Activated T-cell treated with anti-CD3 and anti-CD28 coated beads for 4 hours (primary cell): ENCODE measurements at regions not wholly inside any gene's neighbourhood (a gene's known extent, or its start where the extent isn't known, plus 50 kb on each side); places are given as distances from the start of the nearest gene placed in this dataset.

ENCODE experiments used
- DNase-seq: peaks from one replicate; pipeline ENCODE4 v3.0.0-alpha.2; 2020

DNA sequence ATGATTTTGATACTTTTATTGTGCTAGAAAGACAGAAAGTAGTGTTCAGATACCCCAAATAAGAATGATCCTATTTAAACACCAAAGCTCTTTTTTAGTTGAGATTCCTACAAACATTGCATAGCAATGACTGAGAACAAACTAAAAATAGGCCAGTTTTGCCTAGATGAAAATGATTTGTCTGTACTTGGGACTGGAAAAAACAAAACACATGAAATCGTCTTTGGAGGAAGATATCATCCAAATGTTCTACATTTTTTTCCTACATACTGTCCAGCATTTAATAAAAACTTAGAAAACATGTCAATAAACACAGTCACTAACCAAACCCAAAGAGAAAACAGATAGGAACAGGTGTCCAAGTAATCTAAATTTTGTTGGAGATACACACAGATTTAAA, 111.6 kb upstream of the MEOX2 start:
- DNase-seq, result no peak

DNA sequence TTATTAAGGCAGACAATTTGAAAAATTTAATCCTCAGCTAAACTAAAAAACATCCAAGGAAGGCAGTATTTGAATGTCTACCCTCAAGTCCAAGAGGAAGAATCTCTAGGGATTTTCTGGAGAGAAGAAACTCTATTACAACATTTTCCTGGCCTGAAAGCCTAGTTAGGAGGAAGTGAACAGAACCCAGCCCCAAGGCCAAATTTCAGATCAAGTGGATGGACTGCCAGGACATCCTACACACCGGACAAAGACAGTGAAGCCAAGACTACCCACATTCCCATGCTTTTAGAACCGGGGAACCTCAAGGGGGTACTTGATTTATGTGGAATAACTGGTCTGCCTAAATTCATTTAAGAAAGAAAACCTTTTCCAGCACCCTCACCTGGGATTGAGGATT, 108.9 kb upstream of the MEOX2 start:
- DNase-seq, result no peak

DNA sequence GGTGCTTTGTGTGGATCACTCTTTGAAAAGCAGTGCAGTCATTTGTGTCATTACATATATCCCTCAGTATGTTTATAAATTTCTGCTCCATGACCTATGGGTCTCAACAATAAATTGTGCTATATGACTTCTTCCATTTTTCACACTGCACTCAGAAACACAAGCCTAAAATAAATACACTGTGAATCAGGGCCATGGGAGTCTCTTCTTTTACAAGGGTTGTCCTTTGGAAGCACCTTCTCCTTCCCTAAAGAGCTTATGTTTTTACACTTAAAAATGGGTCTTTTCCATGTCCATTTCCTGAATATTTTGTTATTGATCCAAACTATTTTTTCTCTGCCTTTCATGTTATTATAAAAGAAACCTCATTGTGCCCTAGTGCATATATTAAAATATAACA, 108.3 kb upstream of the MEOX2 start:
- no peak for DNase-seq

DNA sequence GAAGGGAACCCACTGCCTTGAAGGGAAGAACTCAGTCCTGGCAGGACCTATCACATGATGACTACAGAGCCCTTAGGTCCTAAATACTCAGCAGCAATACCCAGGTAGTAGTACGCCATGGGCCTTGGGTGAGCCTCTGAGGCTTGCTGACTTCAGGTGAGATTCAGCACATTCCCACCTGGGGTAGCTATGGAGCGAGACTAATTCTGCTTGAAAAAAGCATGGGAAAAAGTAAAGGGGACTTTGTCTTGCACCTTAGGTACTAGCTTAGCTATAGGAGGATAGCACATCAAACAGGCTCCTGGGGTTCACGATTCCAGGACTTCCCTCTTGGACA, 98.2 kb upstream of the MEOX2 start:
- no peak for DNase-seq

DNA sequence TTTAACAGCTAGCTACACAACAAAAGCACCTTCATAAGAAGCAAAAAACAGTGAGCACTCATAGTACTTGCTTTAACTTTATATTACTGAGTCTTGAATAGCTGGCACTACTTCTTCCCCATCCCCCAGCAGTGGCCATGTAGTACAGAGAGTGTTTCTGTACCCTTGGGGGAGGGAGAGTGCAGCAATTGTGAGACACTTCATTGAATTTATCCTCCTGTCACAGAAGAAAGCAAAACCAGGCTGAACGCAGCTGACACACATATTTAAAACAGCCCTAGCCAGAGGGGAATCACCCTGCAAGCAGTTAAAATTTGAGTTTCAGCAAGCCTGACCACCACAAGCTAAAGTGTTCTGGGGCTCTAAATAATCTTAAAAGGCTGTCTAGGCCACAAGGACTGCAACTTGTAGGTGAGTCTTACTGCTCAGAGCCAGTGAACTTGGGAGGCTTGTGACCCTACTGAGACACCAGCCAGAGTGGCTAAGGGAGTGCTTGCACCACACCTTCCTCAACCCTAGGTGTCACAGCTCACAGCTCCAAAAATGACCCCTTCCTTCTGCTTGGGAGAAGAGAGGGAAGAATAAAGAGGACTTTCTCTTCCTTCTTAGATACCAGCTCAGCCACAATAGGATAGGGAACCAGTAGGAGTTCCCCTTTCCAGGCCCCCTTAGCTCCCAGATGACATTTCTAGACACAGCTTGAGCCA, 97.7 kb upstream of the MEOX2 start:
- no peak for DNase-seq

DNA sequence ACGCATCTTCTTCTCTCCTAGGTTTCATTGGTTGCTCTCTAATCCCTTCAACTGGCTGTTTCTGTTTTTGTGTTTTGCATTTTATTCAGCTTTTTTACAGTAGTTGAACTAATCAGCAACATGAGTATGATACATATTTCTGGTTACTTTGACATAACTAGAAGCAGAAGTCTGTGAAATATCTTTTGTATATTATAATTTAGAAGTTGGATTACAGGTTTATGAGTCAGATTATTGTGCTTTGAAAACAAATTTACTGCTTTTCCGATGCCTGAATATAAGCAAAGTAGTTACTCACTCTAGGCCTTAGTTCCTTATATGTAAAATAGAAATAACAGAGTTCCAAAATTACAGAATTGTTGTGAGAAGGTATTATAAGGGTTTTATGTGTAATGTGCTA, 96.2 kb upstream of the MEOX2 start:
- DNase-seq, result no peak

DNA sequence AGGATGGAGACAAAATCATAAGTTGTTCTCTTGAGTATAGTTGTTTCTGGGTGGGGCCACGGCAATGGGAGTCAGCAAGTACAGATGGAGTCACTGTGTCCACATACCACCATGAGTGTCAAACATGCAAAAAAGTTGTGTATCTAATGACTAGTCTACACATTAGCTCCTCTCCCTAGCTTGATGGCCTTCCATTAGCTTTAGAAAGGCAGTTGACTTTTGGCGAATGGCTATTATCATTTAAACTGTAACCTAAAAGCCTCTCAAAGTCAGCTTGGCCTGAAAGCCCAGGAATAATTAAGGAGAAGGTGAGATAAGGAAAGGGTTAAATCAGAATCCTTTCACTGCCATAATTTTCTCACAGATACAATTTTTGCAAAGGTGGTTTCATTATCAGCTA, 95.5 kb upstream of the MEOX2 start:
- DNase-seq, result no peak

DNA sequence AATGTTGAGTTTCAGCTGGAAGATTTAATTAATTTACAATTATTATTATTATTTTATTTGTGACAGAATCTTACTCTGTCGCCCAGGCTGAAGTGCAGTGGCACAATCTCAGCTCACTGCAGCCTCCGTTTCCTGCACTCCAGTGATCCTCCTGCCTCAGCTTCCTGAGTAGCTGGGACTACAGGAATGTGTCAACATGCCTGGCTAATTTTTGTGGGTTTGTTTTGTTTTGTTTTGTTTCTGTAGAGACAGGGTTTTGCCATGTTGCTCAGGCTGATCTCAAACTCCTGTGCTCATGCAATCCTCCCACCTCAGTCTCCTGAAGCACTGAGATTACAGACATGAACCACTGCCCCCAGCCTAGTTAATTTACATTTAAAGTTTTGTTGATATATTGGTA, 93.8 kb upstream of the MEOX2 start:
- no peak for DNase-seq

DNA sequence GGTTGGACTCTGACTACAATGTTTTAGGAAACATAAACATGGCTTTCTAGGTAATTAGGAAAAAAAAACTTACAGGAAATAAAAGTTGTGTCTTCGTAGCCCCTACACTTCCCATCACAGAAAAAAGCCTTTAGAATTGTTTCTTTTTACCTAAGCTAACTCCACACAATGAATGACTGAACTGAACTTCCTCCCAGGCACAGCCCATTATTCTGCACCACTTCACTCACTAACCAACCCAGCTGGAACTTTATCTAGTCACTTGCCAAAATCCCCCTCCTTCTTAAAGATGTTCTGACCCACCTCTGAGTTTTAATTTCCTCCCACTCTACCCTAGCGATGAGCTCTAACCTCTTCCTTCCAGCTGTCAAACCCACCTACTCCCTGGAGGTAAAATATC, 91.7 kb upstream of the MEOX2 start:
- DNase-seq, result no peak

DNA sequence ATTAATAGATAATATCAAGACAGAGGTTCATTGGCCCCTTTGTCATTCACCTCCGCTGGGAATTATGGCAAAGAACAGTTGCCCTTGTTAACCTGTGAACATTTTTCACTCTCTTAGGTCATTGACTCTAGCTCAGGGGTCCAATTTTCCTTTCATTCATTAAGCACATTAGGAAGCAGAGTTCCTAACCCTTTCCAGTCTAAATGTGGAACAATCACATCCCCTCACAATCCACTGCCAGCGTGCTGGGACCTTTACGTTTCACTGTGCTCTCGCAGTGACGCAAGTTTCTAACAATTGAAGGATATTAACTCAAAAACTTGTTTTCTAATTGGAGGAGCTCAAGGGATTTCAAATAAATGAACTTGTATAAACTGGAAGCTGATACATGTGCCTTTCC, 79.3 kb upstream of the MEOX2 start:
- no peak for DNase-seq

DNA sequence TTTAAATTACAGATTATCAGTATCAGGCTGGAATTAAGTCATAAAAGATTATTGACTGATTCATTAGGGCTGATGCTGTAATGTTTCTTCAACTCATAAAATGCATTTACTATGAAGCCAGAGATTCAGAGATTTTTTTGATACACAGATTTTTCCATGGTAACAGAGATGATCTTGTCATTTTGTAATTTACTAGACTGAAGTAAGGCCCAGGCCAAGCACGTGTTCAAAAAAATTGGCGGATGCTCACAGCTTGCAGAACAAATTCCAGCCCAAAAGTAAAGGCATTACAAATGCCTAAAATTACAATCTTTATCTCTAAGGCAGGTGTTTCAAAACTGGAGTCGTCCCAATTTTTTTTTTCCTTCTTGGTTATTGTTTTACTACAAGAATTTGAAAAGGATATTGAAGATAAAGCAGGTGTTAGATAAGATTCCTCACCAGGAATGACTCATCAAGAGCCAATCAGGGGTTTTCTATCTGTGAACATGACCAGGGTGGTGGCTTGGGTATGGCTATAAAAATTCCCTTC, 78.4 kb upstream of the MEOX2 start:
- no peak for DNase-seq

DNA sequence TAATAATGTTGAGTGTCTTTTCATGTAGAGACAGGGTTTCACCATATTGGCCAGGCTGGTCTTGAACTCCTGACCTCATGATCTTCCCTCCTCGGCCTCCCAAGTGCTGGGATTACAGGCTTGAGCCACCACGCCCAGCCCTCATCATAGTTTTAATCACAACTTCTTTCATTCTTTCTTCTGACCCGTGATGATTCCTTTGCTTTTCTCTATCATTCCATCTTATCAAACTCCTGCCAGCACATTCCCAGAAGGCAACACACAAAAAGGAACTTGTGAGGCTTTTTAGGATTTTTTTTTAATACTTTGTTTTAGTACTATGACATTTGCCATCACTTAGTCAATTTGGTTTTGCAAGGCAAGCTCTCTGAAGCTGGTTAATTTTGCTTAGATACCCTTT, 77.5 kb upstream of the MEOX2 start:
- no peak for DNase-seq

DNA sequence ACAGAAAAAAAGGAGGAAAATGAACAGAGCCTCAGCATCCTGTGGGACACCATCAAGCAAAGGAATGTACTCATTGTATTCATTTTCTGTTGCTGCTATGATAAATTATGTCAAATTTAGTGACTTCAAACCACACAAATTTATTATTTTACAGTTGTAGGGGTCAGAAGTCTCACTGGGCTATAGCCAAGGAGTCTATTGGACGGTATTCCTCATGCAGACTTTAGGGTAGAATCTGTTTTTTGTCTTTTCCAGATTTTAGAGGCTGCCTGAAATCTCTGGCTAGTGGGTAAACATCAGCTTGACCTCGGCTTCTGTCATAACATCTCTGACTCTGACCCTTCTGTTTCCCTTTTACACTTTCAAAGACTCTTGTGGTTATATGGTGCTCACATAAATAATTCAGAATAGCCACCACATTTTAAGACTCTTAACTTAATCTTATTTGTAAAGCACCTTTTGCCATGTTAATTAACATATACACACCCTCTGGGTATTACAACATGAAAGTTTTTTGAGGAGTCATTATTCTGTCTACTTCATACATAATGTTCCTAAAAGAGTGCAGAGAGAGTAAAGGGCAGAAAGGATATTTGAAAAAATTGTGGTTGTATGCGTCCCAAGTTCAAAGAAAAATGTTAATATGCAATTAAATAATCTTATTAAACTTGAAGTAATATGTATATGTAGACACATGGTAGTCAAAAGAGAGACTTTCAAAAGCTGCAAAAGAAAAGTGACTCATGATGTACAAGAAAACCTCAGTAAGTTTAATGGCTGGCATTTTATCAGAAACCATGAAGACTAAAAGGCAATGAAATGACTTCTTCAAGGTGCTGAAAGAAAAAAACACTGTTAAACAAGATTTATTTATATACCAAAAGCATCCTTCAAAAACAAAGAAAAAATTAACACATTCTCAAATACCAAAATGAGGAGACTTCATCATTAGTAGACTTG, 70.8 kb upstream of the MEOX2 start:
- DNase-seq, result no peak

DNA sequence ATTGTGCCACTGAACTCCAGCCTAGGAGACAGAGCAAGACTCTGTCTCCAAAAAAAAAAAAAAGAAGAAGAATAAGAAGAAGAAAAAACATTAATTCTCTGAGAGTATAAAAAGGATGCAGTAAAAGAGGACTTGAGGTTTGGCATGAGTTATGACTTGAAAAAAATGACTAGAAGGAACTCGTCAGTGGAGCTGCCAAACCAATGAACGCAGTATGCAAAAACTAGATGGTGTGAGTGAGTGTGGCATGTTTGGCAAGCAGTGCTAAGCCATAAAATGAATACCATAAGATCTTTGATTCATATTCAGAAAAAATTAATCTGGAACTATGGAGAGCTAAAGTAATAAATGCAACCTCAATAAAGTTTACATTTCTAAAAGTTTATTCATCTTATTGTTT, 68.6 kb upstream of the MEOX2 start:
- no peak for DNase-seq

DNA sequence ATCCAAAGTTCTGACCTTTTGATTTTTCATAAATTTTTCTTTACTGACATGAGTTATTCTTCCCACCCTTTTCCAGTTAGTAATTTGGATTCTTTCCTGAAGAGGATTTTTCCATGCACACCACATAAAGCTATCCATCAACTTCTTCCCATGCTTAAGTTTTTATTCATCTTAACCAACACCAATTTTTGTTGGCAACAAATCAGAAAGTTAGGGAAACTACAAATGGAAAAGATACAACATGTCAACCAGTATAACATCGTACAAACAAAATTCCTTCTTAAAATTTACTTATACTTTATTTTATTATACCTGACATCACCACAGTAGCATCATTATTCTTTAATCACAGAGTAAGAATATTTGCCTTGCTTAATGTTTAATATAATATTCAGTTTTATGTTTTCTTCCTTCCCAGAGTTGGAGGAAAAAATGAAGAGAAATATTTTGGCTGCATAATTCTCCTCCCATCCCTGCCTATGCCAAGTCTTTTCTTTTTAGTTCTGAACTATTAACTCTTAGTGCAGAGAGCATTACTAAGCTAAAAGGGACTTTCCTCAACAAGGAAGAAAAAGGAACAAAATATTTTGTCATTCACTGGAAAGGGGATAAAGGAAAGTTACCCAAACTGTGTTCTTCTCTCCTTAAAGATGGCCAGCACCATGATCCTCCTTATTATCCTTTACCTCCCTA, 67.5 kb upstream of the MEOX2 start:
- DNase-seq, result no peak

DNA sequence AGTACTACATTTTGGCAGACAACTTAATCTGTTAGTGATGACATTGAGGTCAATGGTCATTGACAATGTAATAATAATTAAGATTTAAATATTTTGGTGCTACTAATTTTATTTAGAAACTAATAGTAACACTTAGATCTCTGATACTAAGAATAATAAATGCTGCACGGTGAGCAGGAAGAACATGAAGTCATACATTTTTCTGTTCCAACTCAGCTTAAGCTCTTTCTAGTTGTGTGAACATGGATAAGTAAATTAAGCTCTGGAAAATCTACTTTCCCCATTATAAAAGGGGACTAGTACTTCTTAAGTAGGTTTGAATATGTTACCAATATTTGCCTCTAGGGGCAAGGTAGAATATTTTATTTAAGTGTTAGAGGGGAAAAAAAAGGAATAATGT, 65.9 kb upstream of the MEOX2 start:
- DNase-seq, result no peak

DNA sequence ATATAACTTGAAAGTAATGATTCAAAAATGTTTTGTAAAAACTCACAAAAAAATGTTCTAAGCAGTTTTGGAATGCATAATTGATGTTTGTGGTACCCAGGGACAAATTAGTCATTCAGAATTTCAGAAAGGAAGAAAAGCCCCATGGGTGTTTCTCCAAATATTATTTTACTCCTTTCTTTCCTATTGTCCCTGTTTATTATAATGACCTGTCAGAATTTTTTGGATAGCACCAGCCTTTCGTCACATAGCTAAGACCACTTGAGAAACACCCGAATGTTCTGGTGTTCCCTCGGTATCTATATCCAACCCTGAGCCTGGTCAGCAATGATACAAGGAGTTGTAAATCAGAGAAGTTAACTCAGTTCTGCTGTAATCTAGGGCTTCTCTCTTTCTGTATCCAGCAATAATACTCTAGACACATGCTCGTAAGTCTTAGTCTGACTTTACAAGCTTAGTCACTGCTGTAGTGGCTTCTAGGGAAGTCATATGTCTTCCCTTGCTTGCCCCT, 64.8 kb upstream of the MEOX2 start:
- no peak for DNase-seq

DNA sequence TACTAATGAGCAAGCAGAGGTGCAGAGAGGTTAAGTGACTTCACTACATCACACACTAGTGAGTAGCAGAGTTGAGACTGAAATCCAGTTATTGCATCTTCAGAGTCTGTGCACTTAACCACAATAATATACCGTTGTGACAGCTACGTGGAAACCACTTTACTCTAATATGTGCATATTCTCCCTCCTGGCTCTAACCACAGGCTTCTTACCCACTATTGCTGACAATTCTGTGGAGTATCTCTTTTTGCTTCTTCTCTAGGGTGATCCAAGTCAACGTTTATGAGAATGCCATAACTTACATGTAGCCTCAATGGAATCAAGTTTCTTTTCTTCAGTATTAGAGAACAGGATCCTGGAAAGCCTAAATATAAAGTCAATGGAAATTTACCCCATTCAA, 64.2 kb upstream of the MEOX2 start:
- no peak for DNase-seq

DNA sequence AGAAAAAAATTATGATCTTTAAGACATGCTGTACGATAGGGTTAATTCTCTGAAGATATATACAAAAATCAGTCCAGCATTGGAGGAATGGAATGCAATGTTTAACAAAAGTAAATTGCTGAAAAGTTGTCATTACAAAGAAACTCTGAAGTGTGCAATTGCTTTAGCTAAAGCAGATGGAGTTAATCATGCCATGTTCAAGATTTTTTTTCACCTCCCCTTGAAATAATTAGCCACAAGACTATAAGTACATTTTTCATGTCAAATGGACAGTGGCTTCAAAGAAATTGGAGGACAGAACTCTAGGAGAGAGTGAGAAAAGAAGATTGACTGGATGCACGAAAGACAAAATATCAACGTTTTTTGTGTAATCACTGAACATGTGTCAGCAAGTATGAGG, 63.1 kb upstream of the MEOX2 start:
- DNase-seq, result no peak

DNA sequence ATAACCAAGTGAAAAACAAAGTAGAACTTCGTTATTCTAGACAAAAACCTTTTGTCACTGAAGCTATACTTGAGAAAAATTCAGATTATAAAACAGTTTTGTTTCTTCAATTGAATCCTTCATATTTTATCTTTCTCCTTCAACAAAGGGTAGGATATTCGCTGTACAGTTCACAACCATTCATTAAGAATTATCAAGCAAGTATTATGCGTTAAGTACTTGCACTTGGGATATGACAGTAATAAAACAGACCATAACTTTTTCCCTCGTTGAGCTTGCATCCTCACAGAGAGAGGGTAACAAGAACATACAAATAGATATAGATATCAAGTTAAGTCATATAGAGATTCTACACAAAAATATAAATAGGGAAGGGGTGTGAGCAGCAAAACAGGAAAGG, 61.2 kb upstream of the MEOX2 start:
- no peak for DNase-seq

DNA sequence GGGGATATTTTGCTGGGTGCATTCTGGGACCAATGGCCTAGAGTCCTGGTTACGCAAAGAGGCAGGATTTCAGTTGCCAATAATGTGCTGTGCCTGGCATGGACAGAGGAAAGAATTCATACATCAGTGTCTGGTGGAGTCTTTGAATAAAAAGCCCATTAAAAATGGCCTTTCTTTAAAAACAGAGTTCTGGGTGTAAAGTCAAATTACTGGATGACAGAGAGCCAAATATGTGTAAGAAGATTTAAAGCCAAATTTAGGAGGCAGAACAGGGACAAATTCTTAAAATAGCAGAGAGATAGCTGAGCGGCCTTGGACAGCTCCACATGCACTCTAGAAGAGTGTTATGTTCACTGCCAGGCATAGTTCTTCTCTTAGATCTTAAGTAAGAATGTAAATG, 60.8 kb upstream of the MEOX2 start:
- DNase-seq, result no peak

DNA sequence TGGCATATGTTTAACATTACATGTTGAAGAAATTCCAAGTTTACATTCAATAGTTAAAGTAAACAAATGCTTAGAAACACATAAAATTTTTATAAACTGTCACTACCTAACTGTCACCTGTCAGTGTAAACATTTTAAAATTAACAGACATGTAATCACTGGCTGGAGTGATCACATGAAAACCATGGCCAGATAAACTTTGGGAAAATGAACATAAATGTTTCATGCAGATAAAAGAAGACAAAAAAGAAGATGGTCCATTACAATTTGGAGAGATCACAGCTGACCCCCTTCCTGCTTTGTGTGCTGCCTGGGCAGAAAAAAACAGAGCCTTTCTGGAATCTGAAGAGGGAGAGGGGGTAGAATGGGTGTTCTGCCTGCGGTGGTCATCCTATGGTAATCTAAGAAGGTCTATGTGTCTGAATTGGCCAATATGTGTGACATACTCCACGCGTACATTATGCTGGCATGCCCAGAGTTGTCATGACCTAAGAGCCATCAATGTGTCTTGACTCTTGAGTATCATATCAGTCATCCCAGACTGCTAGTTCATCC, 57.5 kb upstream of the MEOX2 start:
- no peak for DNase-seq

DNA sequence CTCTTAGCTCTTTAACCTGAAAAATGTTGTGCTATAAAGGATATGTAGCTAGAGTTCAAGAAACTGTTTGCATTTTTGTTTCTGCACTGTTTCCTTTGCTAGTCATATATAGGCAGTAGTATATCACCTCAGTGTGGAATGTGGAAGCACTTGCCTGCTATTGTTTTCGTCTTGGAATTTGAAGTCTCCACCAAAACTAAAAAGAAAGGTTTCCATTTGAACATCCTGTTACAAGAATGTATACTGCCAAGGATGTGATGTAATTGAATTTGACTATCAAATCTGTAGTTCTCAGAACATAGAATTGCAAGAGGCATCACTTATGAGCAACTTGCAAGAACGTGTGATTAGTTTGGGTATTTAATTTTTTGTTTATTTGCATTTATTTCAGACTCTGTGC, 51.1 kb upstream of the MEOX2 start:
- DNase-seq, result no peak
